Islet of Langerhans (tissue), 1 donor: ENCODE measurements at regions not wholly inside any gene's neighbourhood (a gene's known extent, or its start where the extent isn't known, plus 50 kb on each side); places are given as distances from the start of the nearest gene placed in this dataset.

Experiments
- FAIRE-seq: peaks from one replicate; lab custom pipeline; 2011; peaks lifted over from hg19 to GRCh38; lab: Jason Lieb, UNC

GRCh38 chr15:66848686-66849392, 146.8 kb downstream of the SMAD6 start:
- FAIRE-seq, result no peak

- FAIRE-seq, result no peak
Observed at GRCh38 chr15:66849393-66849745, 147.3 kb downstream of the SMAD6 start.

GRCh38 chr15:66849746-66850077, 147.7 kb downstream of the SMAD6 start:
- FAIRE-seq, result no peak

- no peak for FAIRE-seq
Observed at GRCh38 chr15:66850078-66850991, 148.3 kb downstream of the SMAD6 start.

GRCh38 chr15:66850996-66851310, 148.9 kb downstream of the SMAD6 start:
- no peak for FAIRE-seq

GRCh38 chr15:66851311-66852063, 149.5 kb downstream of the SMAD6 start:
- FAIRE-seq, result no peak

- no peak for FAIRE-seq
Observed at GRCh38 chr15:66852064-66852905, 150.2 kb downstream of the SMAD6 start.

- no peak for FAIRE-seq
Observed at GRCh38 chr15:66854012-66854965, 152.3 kb downstream of the SMAD6 start.

GRCh38 chr15:66855041-66855440, 153.0 kb downstream of the SMAD6 start:
- no peak for FAIRE-seq

GRCh38 chr15:66857694-66858093, 155.7 kb downstream of the SMAD6 start:
- no peak for FAIRE-seq

- FAIRE-seq, result no peak
Observed at GRCh38 chr15:66858423-66859207, 156.6 kb downstream of the SMAD6 start.

- no peak for FAIRE-seq
Observed at GRCh38 chr15:66859688-66860253, 157.7 kb downstream of the SMAD6 start.

GRCh38 chr15:66860844-66861243, 158.8 kb downstream of the SMAD6 start:
- no peak for FAIRE-seq

- FAIRE-seq, result no peak
Observed at GRCh38 chr15:66862111-66862939, 160.3 kb downstream of the SMAD6 start.

GRCh38 chr15:66862940-66863335, 160.9 kb downstream of the SMAD6 start:
- no peak for FAIRE-seq

- no peak for FAIRE-seq
Observed at GRCh38 chr15:66863390-66864085, 161.5 kb downstream of the SMAD6 start.

GRCh38 chr15:66864086-66864830, 162.2 kb downstream of the SMAD6 start:
- no peak for FAIRE-seq

- no peak for FAIRE-seq
Observed at GRCh38 chr15:66864871-66865281, 162.8 kb downstream of the SMAD6 start.
